K562 (cell line): ENCODE measurements at regions not wholly inside any gene's neighbourhood (a gene's known extent, or its start where the extent isn't known, plus 50 kb on each side); places are given as distances from the start of the nearest gene placed in this dataset.

Source experiments
- ATAC-seq: fragments of 200-7000 bp; cut with Tn5 transposase; 3 replicates; pipeline ENCODE4 v1.9.1; 2020; ENCODE audit warnings: moderate library complexity
- BruUV-seq: library from RNA; stranded (reverse); fragments of 400-500 nt; replicated peaks from 2 replicates; lab custom pipeline; 2021; lab: Mats Ljungman, UMichigan
- CTCF ChIA-PET: fragments of 300-600 bp; formaldehyde crosslinking; extraction: SDS; loops from one replicate; lab custom pipeline; 2021; ENCODE audit warnings: low intra/inter-chr PET ratio; lab: Yijun Ruan, JAX
- POLR2A ChIA-PET: fragments of 300-600, 350-650 bp; sonication (Branson Sonifier 250); formaldehyde crosslinking; extraction: SDS; loops from one replicate; lab custom pipeline; 2021; ENCODE audit warnings: antibody characterized with exemption, inconsistent platforms; lab: Yijun Ruan, JAX
- DNase-seq, 4 experiments: peaks; one replicate each; pipeline versions ENCODE4 v3.0.0 to v3.0.0-alpha.2; 2011 to 2018; ENCODE audit warnings: low spot score in 3 of 4, mixed read lengths in 3 of 4; ENCODE audit errors: extremely low read depth in 1 of 4
- FAIRE-seq: peaks from 2 replicates; lab custom pipeline; 2011; peaks lifted over from hg19 to GRCh38; lab: Jason Lieb, UNC
- H2AFZ ChIP-seq: 2 replicates; pipeline ENCODE4 v1.6.0; 2011; ENCODE audit warnings: low read depth, low read length, control low read depth, inconsistent platforms
- H3K27ac ChIP-seq: fragments of 200-600 bp; 3 replicates; pipeline ENCODE4 v1.8.0; 2011; ENCODE audit warnings: low read depth, mild to moderate bottlenecking, control low read depth, inconsistent platforms, low read length, moderate library complexity, mixed read lengths; ENCODE audit errors: extremely low read depth
- H3K27me3 ChIP-seq, 2 experiments: fragments of 300-600 bp in 1 of 2; 2 replicates in 1 of 2; 3 replicates in 1 of 2; pipeline versions ENCODE4 v1.6.0 to v1.8.0; 2011; ENCODE audit warnings: inconsistent platforms in 2 of 2, low read length in 2 of 2, mild to moderate bottlenecking in 1 of 2, mixed read lengths in 1 of 2, moderate library complexity in 1 of 2; ENCODE audit not compliant: control insufficient read depth in 2 of 2, insufficient read depth in 2 of 2
- H3K36me3 ChIP-seq: fragments of 300-600 bp; 3 replicates; pipeline ENCODE4 v1.8.0; 2011; ENCODE audit warnings: mild to moderate bottlenecking, low read length, inconsistent platforms; ENCODE audit not compliant: control insufficient read depth, insufficient read depth
- H3K4me1 ChIP-seq, 2 experiments: fragments of 200-600 bp in 1 of 2; replicated peaks in 1 of 2; 2 replicates in 1 of 2; 3 replicates in 1 of 2; pipeline versions ENCODE4 v1.5.1 to v1.8.0; 2011; ENCODE audit warnings: inconsistent platforms in 2 of 2, low read length in 2 of 2, mild to moderate bottlenecking in 1 of 2, mixed read lengths in 1 of 2, moderate library complexity in 1 of 2; ENCODE audit not compliant: control insufficient read depth in 2 of 2, insufficient read depth in 2 of 2
- H3K4me2 ChIP-seq: 2 replicates; pipeline ENCODE4 v1.6.1; 2011; ENCODE audit warnings: low read length, control low read depth, inconsistent platforms, mixed read lengths; ENCODE audit not compliant: insufficient read depth
- H3K4me3 ChIP-seq: fragments of 200-600 bp; sonication (generic), shearing (Covaris generic); 2 replicates; pipeline ENCODE4 v1.5.1; 2016; ENCODE audit warnings: control low read depth, inconsistent platforms
- H3K79me2 ChIP-seq: fragments of 200-600 bp; 3 replicates; pipeline ENCODE4 v1.8.0; 2011; ENCODE audit warnings: low read length, inconsistent platforms; ENCODE audit not compliant: control insufficient read depth, insufficient read depth
- H3K9ac ChIP-seq, 2 experiments: 2 replicates each; pipeline versions ENCODE4 v1.6.0 to v1.6.1; 2011; ENCODE audit warnings: low read depth in 2 of 2, low read length in 2 of 2, control low read depth in 1 of 2, inconsistent platforms in 1 of 2, mild to moderate bottlenecking in 1 of 2, mixed read lengths in 1 of 2; ENCODE audit not compliant: insufficient read depth in 1 of 2
- H3K9me1 ChIP-seq: one replicate; pipeline ENCODE4 v1.6.0; 2011; ENCODE audit warnings: inconsistent platforms, mild to moderate bottlenecking, low read length, moderate library complexity; ENCODE audit not compliant: control insufficient read depth, insufficient read depth
- H3K9me3 ChIP-seq: replicated peaks from 2 replicates; pipeline ENCODE4 v1.5.1; 2011; ENCODE audit warnings: low read depth, low read length, inconsistent platforms; ENCODE audit not compliant: control insufficient read depth, insufficient read depth
- H4K20me1 ChIP-seq: replicated peaks from 2 replicates; pipeline ENCODE4 v1.6.1; 2011; ENCODE audit warnings: low read length, inconsistent platforms, mixed read lengths; ENCODE audit not compliant: control insufficient read depth, insufficient read depth
- ADNP ChIP-seq: fragments of 200-800 bp; sonication (Bioruptor generic); IDR thresholded peaks from 2 replicates; pipeline ENCODE4 v1.6.1; 2016; ENCODE audit warnings: missing genetic modification characterization, missing compliant biosample characterization
- CEBPB ChIP-seq: fragments of 450-650 bp; IDR thresholded peaks from 2 replicates; pipeline ENCODE4 v1.6.1; 2016; ENCODE audit warnings: missing genetic modification characterization, missing compliant biosample characterization
- CEBPG ChIP-seq, 3 experiments: fragments of 200-800 bp in 1 of 3; sonication (Bioruptor generic) in 1 of 3; sonication (generic) in 1 of 3; formaldehyde crosslinking in 1 of 3; IDR thresholded peaks in 2 of 3; conservative IDR thresholded peaks in 1 of 3; 2 replicates each; pipeline versions ENCODE4 v1.6.1 to v1.8.0; 2016 to 2022; ENCODE audit warnings: missing compliant biosample characterization in 2 of 3, missing genetic modification characterization in 2 of 3, mild to moderate bottlenecking in 1 of 3, missing genetic modification reagents in 1 of 3
- HCFC1 ChIP-seq: IDR thresholded peaks from 2 replicates; pipeline ENCODE4 v1.6.1; 2012; ENCODE audit warnings: low read depth, low read length, improper control_type of control experiment
- PHF21A ChIP-seq: fragments of 450-650 bp; IDR thresholded peaks from 2 replicates; pipeline ENCODE4 v1.6.1; 2017; ENCODE audit warnings: low read depth, borderline replicate concordance
- PREB ChIP-seq: sonication (generic); formaldehyde crosslinking; IDR thresholded peaks from 2 replicates; pipeline ENCODE4 v1.8.1; 2023; ENCODE audit warnings: mild to moderate bottlenecking, missing genetic modification reagents
- PTBP1 ChIP-seq: fragments of 200-400 bp; formaldehyde crosslinking; IDR thresholded peaks from 2 replicates; pipeline ENCODE4 v1.6.1; 2017; ENCODE audit warnings: low read depth, low read length
- RFX1 ChIP-seq: fragments of 450-650 bp; IDR thresholded peaks from 2 replicates; pipeline ENCODE4 v1.6.1; 2016; ENCODE audit warnings: mild to moderate bottlenecking, moderate library complexity
- SREBF2 ChIP-seq: sonication (generic); formaldehyde crosslinking; IDR thresholded peaks from 2 replicates; pipeline ENCODE4 v1.4.0; 2020; ENCODE audit warnings: mild to moderate bottlenecking, missing genetic modification reagents
- UBTF ChIP-seq, 2 experiments: IDR thresholded peaks; 2 replicates each; pipeline ENCODE4 v1.6.1; 2012; ENCODE audit warnings: improper control_type of control experiment in 2 of 2, low read depth in 2 of 2, low read length in 2 of 2, borderline replicate concordance in 1 of 2
- USF2 ChIP-seq: sonication (generic); formaldehyde crosslinking; IDR thresholded peaks from 2 replicates; pipeline ENCODE4 v1.5.0; 2020; ENCODE audit warnings: missing genetic modification reagents
- ZBTB49 ChIP-seq: sonication (generic); formaldehyde crosslinking; IDR thresholded peaks from 2 replicates; pipeline ENCODE4 v1.8.0; 2022; ENCODE audit warnings: missing genetic modification reagents, mild to moderate bottlenecking, borderline replicate concordance
- WGBS: fragments of 100-300 bp; shearing (Covaris generic); methylation state at CpG from one replicate; pipeline ENCODE4 v1.1.6; 2016; ENCODE audit warnings: low coverage, mixed read lengths; ENCODE audit not compliant: insufficient coverage; ENCODE audit errors: missing lambda C conversion rate; 5-methylcytosine and 5-hydroxymethylcytosine counted together
- in situ Hi-C: fragments of 300-500 bp; cut with MboI; formaldehyde crosslinking; loops from 4 replicates; pipeline ENCODE4 v1.15.0; 2018; ENCODE audit warnings: inconsistent platforms, mixed read lengths
- intact Hi-C: fragments of 100-400 bp; cut with micrococcal nuclease; formaldehyde crosslinking; loops from 2 replicates; pipeline ENCODE4 v1.14.2; 2022

- BruUV-seq: no TSS peak
- no peak overlapping the region for H3K4me2 ChIP-seq
- CTCF ChIA-PET: no interaction called here
- H3K36me3 ChIP-seq: no peaks in the 10 kb centered on the region
- no peaks in the 10 kb centered on the region; the same call in none of the 2 replicates for H3K9me3 ChIP-seq
- H4K20me1 ChIP-seq: no peaks in the 10 kb centered on the region
- H3K79me2 ChIP-seq: no peaks in the 10 kb centered on the region
- H3K9me1 ChIP-seq: no peaks in the 10 kb centered on the region
- no peak overlapping the region for H2AFZ ChIP-seq
- H3K4me3 ChIP-seq: no peak overlapping the region
- 11% methylated on average over 28 of the region's 28 CpGs for WGBS
- H3K27ac ChIP-seq: no peak overlapping the region
- no peak for FAIRE-seq
- in situ Hi-C loops: no loop called here
- H3K9ac ChIP-seq: no peak overlapping the region; a peak in 1 of 4 replicates
- no peak for TF ChIP-seq CEBPG (CRISPR knock-in tag; IDR thresholded peaks at IDR 0.05)
- peak in 1 of 2 experiments; percentile 43; a peak in 2 of 4 replicates for TF ChIP-seq CEBPG (tag; conservative IDR thresholded peaks at IDR 0.05 in 1 of 2, IDR thresholded peaks at IDR 0.05 in 1 of 2)
- TF ChIP-seq RFX1: no peak
- TF ChIP-seq SREBF2 (CRISPR knock-in tag): no peak
- no peak for TF ChIP-seq ADNP (tag)
- TF ChIP-seq PHF21A: no peak
- no peak for TF ChIP-seq PREB (CRISPR knock-in tag)
- TF ChIP-seq USF2 (CRISPR knock-in tag): no peak
- peak; percentile 50; the same call in 1 of the 2 replicates for TF ChIP-seq CEBPB (tag)
- no peak for TF ChIP-seq PTBP1
- no peak for TF ChIP-seq ZBTB49
- no peak for TF ChIP-seq HCFC1
- no peak for TF ChIP-seq UBTF (IDR thresholded peaks at IDR 0.05; ENCODE audit: borderline replicate concordance in 1 of 2, low read depth in 2 of 2, low read length in 2 of 2)
- no peak for DNase-seq
- ATAC-seq: no peak
- intact Hi-C loops: no loop called here
- peaks cover 0 to 3% of the 10 kb centered on the region in 2 experiments; a peak in 2 of 5 replicates for H3K4me1 ChIP-seq
- H3K27me3 ChIP-seq: peaks cover 59 to 64% of the 10 kb centered on the region in 2 experiments
- POLR2A ChIA-PET: interaction anchor here (0.6 to 0.8 kb wide), 3 partner anchors 14 to 1177 kb away, joined by 3 read pairs; no protein-coding TSS in a partner anchor
Observed at GRCh38 chr20:58569241-58570125, 54.3 kb upstream of the APCDD1L start.
